Activated CD4-positive, alpha-beta T cell treated with anti-CD3 and anti-CD28 coated beads, Interleukin-2, Interleukin-6, amounts not matched to agents 100 ng/mL and 50 ng/mL, durations not matched to agents 16 hours and 8 hours (primary cell): ENCODE measurements at regions not wholly inside any gene's neighbourhood (a gene's known extent, or its start where the extent isn't known, plus 50 kb on each side); places are given as distances from the start of the nearest gene placed in this dataset.
"Not testable (repeated sequence)": the region's sequence is repeated elsewhere in the genome, so short reads cannot be mapped to it uniquely, and the experiment has no call there.

Source experiments
- DNase-seq: peaks from one replicate; pipeline ENCODE4 v3.0.0-alpha.2; 2020

DNA sequence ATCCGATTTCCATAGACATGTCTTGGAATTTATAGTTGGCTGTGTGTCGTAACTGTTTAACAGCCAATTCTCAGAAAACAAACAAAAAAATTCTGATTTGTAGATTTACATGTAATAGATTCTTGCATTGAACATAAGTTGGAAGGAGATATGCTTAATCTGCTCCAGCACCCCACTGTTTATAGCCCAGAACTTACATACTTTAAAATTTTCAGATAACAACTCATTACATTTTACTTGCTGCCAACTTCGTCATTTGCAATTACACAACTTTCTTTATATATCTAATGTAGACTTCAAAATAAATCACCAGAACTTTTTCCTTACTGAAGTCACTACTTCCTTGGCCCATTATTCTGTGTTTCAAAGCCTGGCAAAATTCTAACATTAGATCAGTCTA lies 472.3 kb upstream of the EYS start:
- no peak for DNase-seq

DNA sequence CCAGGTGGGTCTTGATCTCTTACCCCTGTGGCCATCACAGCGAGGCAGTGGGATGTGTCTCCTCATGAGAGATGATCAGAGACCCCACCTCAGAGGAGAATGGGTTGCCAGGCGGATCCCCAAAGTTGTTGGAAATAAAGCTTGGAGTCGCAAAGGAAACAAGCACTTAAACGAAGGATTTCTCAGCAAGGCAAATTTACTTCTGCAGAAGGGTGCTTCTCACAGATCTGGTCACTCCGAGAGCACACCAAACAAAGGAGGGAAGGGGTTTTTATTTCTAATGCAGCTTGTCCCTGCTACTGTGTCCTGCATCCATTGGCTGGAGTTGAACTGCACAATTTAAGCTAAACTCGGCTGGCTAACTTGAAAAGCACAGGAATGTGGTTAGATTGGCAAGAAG lies 466.6 kb upstream of the EYS start:
- DNase-seq = no peak

DNA sequence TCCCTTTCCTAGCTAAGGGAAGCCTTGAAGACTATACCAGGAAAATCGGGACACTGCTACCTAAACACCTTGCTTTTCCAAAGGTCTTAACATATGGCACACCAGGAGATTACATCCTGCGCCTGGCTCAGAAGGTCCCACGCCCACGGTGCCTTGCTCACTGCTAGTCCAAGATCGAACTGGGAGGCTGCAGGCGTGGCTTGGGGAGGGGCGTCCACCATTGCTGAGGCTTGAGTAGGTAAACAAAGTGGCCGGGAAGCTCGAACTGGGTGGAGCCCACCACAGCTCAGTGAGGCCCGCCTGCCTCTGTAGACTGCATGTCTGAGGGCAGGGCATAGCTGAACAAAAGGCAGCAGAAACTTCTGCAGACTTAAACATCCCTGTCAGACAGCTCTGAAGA lies 459.7 kb upstream of the EYS start:
- DNase-seq = not testable (repeated sequence)

DNA sequence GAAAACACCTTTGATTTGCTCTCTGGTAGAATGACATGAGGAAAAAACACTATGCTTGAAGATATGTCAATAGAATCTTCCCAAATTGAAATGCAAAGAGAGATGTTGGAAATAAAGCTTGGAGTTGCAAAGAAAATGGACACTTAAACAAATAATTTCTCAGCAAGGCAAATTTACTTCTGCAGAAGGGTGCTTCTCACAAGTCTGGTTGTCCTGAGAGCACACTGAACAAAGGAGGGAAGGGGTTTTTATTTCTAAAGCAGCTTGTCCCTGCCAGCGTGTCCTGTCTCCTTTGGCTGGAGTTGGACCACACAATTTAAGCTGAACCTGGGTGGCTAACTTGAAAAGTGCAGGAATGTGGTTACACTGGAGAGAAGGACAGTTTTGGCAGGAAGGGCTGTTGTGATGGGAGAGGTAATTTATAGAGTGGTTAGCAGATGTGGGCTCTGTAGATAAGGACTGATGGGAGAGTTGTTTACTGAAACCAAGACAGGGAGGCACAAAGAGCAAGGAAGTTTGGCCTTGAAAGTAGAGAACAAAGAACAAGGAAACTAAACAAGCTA lies 454.6 kb upstream of the EYS start:
- no peak for DNase-seq

DNA sequence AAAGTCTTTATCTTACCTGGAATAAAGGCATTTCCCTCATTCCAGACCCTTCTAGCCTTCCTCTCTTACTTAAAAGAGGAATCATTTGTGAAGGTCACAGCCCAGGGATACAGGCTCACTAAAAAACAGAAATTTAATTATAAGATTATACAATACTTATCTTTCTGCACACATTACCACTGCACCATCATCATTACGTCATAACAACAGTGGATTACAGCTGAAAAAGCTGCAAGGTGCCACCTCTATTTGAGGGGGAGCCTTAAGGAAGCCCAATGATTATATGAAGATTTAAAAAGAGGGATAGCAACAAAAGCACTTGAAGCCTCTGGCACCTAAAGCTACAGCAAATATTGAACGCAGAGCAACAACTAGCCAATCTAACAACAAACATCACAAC lies 452.9 kb upstream of the EYS start:
- DNase-seq = no peak

DNA sequence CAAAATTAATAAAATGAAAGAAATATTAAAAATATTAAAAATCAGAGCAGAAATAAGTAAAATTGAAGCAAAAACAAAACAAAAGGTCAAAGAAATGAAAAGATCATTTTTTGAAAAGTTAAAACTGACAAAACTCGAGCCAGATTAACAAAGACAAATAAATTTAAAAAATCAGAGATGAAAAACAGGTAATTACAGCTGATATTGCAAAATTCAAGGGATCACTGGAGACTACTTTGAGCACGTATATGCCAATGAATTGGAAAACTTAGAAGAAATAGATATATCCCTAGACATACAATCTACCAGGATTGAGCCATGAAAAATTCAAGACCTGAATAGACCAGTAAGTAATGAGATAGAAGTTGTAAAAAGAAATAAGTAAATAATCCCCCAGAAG lies 446.2 kb upstream of the EYS start:
- no peak for DNase-seq

DNA sequence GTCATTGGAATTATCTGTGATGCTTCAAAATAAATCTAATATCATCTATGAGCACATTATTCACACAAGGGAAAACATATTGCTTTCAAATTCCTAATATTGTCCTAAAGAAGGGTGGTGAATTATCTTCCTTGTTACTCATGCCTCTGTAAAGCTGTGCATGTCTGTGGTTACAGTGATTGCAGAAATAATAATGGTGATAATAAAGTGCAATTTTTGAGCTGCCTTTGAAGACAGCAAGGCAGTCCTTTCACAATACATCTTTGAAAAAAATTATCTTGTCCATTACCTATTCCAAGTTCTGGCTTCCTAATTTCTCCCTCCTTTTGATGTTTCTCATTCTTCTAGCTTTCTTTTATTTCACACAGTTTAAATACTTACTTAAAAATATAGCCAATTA lies 442.1 kb upstream of the EYS start:
- DNase-seq = no peak

DNA sequence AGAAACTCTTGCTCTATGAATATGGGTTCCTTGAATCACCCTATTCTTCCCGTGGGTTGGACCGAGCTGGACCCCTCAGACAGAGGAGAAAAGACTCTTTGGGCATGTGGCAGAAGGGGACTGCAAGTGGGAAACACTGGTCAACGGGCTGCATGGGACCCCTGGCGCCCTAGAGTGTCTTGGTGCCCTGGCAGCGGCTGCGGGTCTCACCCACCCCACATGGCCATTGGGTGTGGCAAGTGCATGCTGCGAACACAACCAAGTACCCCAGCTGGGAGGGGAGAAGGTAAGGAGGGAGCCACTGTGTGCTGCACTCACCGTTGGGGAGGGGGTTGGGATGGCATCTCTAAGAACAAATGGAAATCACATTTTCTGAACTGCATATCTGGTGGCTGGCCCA lies 438.8 kb upstream of the EYS start:
- DNase-seq = no peak

DNA sequence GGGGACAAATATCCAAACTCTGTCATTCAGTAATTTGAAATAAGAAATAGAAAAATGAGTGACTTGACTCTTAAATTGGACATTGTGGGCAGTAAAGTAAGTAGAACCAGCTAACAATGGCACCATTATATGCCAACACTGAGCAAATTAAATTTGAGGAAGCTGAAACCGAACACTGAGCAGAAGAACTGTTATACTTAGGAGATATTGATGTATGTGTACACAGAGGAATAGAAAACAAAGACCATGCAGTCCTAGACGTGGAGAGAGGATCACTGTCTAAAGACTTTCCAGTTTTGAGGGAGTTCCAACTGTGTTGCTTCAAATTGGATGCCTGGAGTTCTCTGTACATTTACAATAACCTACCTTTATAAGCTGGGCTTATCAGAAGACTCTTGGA lies 427.0 kb upstream of the EYS start:
- no peak for DNase-seq

DNA sequence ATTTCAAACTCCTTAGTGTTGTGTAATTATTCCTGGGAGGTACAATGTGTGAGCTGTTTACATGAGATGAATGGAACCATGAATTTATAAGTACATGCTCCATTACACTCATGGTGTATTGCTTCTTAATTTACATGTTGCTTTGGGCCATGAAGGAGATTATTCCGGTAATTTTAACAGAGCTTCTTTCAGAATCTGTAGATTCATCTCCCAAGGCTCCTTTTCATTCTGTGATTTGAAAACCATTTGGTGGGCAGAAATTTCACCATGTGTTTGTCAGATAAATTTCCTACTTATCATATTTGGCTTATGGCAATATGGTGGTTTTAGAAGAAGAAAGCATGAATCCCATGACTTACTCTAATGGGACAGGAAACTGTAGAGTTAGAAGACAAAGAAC lies 421.6 kb upstream of the EYS start:
- DNase-seq = no peak

DNA sequence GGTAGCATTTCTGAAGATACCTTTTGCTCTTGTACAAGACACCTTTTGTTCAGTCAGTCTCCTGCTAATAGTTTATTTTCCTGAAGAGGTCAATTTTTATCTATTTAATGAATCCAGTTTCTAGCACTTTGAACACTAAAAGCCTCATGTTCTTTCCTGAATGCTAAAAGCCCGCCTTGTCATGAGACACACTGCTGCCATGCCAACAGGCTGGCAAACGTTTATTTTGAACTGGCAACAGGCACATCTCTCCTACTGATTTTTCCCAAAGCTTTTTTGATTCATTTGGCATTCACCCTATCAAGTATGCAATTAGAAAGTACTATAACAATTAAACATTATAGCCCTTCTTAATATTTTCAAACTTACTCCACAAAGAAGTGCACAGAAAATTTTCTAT lies 421.2 kb upstream of the EYS start:
- no peak for DNase-seq

DNA sequence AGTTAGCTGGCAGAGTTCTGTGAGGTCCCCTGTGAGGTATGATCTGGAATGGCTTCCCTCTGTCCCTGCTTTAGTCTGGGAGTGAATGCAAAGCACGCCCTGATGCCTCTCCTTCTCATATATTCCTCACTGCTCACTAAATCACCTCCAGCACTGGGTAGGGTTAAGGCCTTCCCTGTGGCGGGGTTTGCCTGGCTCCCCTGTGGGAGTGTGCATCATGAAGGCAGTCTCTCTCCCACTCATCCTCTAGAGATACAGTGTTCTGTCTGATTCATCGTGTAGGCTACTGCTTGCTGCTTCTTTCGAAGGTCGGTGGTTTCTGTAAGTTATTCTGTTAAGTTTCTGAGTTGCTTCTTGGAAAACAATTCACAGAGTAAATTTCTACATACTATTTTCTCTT lies 420.0 kb upstream of the EYS start:
- no peak for DNase-seq

DNA sequence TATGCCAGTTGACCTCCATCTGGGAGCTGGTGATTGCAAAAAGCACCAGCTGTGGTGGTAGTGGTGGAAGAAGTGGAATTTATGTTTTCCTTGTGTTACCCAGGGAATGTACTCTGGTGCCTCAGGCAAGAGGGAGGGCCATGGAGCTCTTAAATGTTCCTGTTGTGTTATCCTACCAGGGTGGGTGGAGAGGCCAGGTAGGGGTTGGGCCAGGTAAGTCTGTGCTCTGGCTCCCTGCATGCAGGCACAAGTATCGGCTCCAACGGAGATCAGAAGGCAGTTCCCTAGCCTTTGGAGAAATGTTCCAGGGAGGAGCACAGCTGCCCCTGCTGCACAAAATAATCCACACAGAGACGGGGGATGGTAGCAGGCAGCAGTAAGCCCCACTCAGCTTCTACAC lies 419.3 kb upstream of the EYS start:
- no peak for DNase-seq

DNA sequence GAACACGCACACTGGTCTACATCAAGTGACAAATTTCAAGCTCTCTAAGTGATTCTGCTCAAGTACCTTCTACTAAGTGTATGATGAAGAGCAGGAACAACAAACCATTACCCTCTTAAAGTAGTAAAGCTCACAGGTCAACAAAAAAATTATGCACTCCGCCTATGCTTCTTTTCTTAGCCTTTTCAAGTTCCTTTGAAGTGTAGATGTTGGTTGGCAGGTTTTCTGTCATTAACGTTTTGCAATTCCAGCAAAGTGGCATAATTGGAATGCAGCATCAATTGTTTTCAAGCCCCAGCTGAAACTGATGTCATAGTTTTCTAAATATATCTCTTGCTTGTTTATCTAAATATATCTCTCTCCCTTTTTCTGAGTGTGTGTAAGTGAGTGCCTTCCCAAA lies 396.9 kb upstream of the EYS start:
- no peak for DNase-seq

DNA sequence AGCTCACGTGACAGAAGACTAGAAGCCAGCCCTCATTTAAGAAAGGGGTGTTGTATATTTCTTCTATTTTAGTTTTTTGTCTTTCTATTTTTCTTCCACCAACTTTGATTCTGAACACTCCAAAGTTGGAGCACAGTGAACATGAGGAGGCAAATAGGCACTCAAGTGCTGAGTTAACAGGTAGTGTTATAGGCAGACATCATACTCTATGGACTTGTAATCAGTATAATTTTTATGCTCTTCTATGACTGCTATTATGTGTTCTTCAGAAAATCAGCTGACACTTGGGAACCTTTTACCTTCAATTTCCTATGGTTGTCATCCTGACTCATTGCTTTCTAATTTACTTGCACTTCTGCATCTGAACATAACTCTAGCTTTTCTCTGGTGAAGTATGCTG lies 396.3 kb upstream of the EYS start:
- no peak for DNase-seq

DNA sequence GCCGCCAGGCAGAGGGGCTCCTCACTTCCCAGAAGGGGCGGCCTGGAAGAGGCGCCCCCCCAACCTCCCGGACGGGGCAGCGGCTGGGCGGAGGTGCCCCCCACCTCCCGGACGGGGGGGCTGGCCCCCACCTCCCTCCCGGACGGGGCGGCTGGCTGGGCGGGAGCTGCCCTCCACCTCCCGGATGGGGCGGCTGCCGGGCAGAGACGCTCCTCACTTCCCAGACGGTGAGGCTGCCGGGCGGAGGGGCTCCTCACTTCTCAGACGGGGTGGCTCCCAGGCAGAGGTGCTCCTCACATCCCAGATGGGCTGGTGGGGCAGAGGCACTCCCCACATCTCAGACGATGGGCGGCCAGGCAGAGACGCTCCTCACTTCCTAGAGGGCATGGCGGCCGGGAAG lies 389.7 kb upstream of the EYS start:
- DNase-seq = no peak

DNA sequence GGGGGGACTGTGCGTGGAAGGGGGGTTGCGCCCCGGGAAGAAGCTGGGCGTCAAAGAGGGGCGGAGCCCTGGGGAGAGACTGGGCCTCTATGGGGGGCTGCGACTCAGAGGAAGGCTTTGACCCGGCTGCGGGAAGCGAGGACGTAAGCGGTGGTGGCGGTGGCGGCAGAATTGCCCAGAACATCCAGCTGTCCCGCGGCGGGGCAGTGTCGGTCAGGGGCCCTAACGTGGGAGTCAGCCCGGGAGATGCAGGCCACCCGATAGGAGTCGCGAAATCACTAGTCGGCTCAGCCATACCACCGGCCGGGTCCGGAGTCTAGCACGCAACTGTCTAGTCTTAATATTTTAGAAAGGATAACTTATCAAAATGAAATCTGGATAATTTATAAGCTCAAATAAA lies 387.6 kb upstream of the EYS start:
- no peak for DNase-seq

DNA sequence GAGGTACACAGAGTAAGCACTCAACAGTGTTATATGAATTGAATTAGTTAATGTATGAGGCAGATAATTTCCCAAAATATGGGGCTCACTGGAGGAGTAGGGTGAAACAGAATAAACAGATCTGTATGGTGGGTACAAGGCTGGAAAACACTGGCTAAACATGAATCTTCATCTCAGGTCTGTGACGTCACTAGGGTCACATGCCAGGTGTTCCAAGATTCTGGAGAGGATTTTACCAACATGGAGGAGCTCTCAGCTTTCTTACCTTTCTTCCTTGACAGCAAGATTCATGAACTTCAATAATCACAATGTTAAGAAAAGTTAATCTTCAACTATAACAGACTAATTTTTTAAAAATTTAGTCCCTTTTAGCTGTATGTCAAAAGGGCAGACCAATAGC lies 385.3 kb upstream of the EYS start:
- DNase-seq = not testable (repeated sequence)

DNA sequence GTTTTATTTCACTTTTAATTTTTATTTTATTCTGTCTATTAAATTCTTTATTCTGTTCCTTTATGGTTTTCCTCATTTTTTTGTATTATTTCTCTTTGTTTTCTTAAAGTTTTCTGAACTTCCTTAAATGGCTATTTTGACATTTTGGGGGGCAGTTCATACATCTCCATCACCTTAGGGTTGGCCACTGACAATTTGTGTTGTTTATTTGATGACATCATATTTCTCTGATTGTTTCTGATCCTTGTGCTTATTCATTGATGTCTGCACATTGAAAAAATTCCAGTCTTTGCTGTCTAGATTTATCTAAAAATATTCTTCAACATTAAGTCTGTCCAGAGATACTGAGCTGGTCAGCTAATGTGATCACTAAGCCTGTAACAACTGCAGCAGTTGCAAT lies 379.5 kb upstream of the EYS start:
- no peak for DNase-seq

DNA sequence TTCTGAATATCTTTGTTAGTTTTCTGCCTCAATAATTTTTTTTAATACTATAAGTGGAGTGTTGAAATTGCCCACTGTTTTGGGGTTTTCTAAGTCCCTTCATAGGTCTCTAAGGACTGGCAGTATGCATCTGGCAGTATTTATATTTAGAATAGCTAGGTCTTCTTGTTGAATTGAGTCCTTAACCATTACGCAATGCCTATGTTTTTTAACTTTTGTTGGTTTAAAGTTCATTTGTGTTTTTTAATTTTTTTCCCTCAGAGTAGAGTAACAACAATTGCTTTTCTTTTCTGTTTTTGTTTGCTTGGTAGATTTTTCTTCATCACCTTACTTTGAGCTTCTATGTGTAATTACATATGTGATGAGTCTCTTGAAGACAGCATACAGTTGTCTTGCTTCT lies 375.9 kb upstream of the EYS start:
- no peak for DNase-seq

DNA sequence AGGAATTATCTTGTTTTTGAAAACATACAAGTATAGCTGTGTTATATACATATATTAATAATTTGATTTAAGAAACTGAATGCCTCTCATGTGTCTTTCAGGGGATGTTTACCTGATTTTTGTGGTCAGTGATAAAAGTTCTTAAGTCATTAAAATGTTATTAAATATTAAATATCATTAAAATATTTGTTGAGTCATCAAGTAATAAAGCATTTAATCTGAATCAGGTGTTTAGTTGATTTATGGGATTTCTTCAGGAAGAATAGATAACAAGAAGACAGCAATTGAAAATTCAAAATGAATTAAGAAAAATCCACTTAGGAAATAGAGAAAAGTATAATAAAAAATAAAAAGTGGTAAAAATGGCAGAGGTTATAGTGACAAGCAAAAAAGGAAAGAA lies 361.9 kb upstream of the EYS start:
- no peak for DNase-seq

DNA sequence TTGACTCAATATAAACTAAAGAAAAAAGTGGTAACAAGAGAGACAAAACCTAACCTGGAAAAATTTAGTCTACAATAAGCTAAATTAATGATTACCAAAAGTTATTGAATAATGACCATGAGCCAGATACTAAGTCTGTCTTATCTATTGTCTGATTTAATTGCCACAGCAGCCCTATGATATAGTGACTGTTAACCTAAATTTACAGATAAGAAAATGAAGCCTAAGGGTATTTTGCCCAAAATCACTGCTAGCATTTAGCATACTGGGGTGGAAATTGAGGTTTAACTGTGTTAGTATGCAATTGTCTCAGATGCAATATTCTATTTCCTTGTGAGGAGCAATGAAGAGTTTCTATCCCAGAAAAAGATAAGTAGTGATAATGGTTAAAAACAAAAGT lies 361.0 kb upstream of the EYS start:
- no peak for DNase-seq

DNA sequence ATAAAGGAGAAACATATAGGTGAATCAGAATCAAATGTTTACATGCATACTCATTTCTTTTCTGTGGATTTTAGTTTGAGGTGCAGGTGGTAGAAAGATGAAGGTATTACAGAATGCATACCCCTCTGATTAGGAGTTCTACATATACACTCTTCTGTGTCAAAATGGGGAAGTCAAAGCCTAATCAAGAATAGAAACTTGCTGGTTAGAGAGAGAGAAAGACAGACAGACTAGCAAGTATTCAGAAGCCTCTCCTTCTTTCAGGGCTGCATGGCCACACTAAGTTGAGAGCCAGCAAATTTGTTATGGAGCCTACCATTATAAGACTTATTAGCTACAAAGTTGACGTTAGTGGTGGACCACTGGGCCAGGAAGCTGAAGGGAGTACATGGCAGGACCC lies 358.3 kb upstream of the EYS start:
- no peak for DNase-seq

DNA sequence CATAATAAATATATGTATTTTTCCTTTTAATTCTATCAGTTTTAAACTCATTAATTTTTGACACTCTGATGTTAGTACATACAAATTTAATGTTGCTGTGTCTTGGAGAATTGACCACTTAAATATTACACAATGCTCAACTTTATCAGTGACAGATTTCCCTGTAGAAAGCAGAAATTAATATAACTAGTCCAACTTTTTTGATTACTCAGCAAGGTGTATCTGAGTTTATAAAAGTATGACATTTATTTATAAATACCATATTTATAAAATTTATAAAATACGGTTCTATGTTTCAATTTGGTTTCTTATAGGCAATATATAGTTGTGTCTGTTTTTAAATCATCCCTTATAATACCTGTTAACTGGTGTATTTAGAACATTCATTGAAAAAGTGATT lies 350.0 kb upstream of the EYS start:
- DNase-seq = no peak

DNA sequence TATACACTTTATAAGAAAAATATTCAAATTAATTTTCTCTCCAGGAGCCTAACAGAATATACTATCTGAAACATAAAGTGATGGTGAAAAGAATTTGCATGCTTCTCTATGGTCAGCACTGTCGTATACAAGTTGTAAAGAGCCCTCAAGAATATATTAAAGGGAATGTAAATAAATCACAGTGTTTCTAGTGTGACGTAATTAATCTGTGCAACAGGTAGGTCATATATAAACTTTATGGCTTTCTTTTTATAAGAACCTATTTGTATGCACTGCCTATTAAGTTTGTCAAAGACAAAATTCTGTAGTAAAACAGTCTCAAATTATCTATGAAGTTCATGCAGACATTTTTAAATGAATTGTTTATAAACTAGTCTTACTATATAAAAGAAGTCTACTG lies 347.9 kb upstream of the EYS start:
- DNase-seq = no peak

DNA sequence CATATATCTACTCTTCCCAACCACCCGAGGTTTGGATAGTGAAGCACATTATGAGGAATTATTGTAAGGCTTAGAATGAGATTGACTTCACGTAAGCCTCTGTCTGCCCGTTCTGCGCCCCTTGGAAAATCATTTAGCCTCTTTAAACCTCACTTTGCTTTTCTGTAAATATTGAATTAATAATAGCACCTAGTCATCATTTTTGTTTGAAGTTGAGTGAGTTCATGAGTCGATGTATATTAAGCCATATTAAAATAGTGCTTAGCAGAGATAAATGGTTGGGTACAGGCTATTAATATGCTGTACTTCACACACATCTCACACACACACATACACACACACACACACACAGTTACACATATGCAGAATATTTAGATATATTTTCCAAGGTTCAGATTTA lies 344.8 kb upstream of the EYS start:
- no peak for DNase-seq
